ENCODE measurements at regions not wholly inside any gene's neighbourhood (a gene's known extent, or its start where the extent isn't known, plus 50 kb on each side); places are given as distances from the start of the nearest gene placed in this dataset.

- no peak for DNase-seq
Measured at GRCh38 chr1:21346365-21347071, 56.3 kb upstream of the ECE1 start.

GRCh38 chr1:21344750-21345443 lies 54.6 kb upstream of the ECE1 start:
- no peak for DNase-seq

- no peak for DNase-seq
Measured at GRCh38 chr1:21344098-21344749, 54.0 kb upstream of the ECE1 start.

GRCh38 chr1:21342961-21343838 lies 52.9 kb upstream of the ECE1 start:
- no peak for DNase-seq

GRCh38 chr1:21341517-21342078 lies 51.3 kb upstream of the ECE1 start:
- DNase-seq: no peak

- DNase-seq: no peak
Measured at GRCh38 chr1:21341022-21341421, 50.8 kb upstream of the ECE1 start.

- DNase-seq: no peak
Measured at GRCh38 chr1:21340230-21340945, 50.1 kb upstream of the ECE1 start.

All from bone marrow (tissue), 2 donors.